Right renal pelvis (tissue), 4 donors: ENCODE measurements at regions not wholly inside any gene's neighbourhood (a gene's known extent, or its start where the extent isn't known, plus 50 kb on each side); places are given as distances from the start of the nearest gene placed in this dataset.

Source experiments
- DNase-seq, 4 donors: peaks; one replicate each; pipeline ENCODE4 v3.0.0-alpha.2; 2013; ENCODE audit warnings: low read depth in 4 of 4, low spot score in 3 of 4, missing footprints in 1 of 4

GRCh38 chr16:55380485-55380884 is 56.5 kb downstream of the IRX6 start:
- no peak for DNase-seq

GRCh38 chr16:55384288-55385247 is 60.6 kb downstream of the IRX6 start:
- DNase-seq: no peak

DNA sequence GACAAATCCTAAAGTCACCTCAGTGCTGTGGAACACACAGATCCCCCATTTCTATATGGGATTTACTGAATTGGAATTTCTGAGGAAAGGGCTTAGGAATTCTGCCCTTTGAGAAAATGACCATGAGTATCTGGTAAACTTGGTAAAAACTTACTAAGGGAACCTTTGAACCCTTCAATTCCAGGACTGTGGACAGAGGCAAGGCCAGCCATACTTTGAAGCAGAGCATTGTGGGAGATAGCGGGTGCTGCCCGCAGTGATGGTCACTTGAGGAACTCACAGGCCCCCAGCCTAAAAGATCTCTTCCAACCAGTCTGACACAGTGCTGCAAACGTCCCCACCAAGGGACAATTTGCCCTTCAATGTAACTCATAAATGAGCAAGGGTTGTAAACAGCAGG is 61.4 kb downstream of the IRX6 start:
- DNase-seq: no peak

DNA sequence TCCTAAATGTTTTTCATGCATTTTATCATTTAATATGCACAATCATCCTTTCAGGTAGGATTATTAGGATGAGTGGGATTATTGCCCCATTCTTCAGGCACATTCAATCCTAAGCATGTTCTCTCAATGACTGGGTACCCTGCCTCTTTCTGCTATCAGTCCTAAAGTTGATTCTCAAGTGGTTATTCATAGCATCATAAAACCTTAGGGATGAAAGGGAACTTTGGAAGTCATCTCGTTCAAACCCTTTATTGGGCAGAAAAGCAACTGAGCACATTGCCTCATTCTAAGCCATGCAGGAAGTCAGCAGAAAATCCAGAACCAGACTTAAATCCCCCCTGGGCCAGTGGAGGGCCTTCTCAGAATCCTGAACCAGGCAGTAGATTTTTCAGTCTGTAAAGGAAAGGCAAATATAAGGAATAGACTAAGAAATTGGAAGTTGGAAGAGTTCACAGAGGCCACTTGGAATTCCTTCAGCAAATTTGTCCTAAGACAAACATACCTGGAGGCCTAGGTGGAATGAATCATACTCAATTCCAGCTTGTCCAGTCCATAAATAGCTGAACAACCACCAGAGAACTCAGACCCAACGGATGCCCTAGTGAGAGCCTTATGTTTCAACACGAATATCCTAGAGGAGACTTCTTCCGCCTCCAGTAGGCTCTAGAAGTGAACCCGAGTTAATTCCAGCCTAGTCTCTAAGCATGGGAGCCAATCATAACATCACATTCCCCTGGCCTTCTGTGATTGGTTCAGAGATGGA is 62.7 kb downstream of the IRX6 start:
- DNase-seq: no peak

DNA sequence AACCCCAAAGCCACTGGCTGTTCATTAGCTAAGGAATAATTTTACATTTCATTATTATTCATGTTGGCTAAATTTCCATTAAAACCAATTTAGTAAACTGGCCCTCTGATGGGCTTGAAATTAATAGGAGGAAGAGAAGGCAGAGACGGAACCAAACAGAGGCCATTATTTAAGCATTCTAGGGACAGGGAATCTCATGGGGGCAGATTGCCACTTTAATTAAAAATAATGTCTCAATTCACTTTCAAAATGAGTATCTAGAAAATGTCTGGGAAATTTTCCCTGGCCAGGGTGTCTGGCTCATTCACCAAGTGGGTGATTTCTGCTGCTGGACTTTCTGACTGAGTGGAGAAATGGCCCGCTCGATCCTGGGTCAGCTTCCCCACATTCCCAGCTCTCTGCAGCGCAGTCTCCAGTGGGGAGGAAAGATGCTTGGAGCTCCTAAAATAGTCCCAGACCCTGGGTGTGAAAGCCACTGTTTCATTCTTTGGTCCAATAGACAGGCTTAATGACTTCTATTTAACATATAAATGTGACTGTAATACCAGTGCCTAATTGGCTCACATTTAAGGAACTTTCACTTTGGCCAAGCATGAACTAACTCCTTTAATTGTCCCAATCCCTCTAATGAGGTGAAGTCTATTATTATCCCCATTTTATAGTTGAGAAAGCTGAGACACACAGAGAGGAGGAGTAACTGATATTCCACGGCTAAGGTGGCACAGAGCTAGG is 64.3 kb downstream of the IRX6 start:
- no peak for DNase-seq

DNA sequence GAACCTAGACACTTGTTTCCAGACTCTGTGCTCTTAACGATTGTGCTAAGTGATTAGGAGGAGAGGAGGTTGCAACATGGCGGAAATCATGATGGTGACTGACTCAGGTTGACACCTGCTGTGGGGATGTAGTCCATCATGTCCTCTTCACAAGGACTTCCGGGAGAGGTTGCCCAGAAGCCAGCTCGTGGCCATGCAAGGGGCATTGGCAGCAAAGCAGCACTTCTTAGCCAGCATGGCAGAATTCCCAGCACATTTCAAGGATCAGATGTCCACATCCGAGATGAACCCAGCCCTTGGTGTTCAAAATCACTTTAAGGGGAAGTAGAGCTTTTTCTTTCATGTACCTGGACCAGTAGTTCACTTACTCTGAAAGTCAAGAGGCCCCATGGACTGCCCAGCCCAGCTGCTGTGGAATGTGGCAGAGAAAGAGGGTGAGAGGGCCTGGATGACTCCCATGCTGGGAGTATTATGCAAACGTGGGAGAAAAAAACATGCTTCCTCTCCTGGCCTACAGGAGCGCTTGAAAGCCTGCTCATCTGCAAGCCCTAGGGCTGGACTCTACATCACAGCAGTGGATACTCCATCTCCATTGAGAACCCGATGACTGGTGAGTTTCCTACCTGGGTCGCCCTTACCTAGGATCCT is 65.5 kb downstream of the IRX6 start:
- no peak for DNase-seq

- DNase-seq: no peak
These were observed 66.7 kb downstream of the IRX6 start for GRCh38 chr16:55390630-55391237.

DNA sequence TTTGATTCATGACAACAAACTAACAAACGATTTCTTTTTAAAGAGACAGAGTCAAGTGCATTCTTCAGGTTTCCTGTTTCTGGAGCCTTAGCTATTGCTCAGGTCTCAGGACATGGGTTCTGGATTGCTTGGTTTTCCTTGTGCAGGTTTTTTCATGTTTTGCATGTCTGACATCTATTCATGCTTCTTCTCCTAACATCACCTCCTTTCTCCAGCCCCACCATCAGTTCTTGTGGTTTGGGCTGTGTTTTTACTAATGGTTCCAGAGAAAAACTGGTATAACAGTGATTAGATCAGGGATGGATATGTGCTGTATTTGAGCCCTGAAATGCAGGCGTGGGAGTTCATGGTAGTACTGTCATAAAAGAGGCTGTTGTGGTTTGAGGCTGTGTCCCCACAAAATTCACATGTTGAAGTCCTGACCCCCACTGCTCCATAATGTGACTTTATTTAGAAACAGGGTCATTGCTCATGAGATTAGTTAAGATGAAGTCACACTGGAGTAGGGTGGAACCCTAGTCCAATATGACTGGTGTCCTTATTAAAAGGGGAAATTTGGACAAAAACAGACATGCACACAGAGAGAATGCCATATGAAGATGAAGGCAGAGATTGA is 67.9 kb downstream of the IRX6 start:
- DNase-seq: no peak

GRCh38 chr16:55392701-55393100 is 68.7 kb downstream of the IRX6 start:
- DNase-seq: no peak

DNA sequence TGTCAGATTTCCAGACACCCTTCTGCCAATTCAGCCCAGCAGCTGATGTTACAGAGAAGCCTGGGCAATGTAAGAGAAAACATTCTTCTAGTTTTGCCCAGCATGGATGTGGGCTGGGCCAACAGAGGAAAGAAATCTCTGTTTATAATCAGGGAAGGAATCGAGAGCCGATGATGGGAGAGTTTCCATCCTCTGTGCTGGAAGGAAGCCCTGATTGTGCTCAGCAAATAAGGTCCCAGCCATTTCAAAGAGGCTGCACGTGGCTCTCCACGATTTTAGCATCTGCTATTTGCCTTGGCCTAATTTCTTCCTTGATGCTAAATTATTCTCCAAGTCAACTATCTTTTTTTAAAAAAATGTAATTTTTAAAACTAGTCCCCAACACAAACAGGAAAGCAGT is 70.0 kb downstream of the IRX6 start:
- no peak for DNase-seq

DNA sequence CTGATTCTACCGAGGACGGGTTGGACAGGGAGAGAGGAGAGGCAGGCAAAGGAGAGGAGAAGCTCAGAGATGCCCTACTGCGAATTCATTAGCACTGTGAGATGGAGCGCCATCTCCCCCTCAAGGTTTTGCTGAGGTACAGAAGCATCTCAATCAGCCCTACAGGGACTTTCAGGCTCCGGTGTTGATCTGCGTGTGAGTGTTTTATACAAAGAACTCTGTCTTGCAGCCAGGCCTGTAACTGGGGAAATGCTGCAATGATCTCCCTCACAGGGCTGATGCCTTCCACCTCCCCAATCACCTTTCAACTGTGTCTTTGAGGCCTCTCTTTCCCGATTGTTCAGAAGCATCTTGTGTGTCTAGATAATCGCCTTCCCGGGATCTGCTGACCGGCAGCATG is 74.8 kb downstream of the IRX6 start:
- no peak for DNase-seq

DNA sequence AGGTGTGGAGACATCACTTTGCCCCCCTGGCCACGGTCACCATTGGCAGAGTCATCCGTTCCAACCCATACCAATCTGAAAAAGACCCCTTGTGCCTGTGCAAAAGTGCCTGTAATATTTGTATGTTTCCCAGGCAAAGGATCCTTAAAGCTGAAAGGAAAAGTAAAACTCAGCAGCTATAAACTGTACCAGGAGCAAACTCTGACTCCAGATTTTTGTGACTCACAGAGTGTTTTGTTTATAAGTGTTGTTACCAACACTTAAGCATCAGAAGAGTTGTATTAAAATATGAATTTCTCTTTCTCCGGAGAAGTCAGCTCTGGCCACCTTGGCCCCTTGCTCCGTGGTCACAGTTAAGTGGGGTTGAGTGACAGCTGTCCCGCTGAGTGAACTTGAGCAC is 75.9 kb downstream of the IRX6 start:
- DNase-seq: no peak

GRCh38 chr16:55401046-55401445 is 77.0 kb downstream of the IRX6 start:
- no peak for DNase-seq

GRCh38 chr16:55403464-55403863 is 75.5 kb upstream of the MMP2 start:
- DNase-seq: no peak

DNA sequence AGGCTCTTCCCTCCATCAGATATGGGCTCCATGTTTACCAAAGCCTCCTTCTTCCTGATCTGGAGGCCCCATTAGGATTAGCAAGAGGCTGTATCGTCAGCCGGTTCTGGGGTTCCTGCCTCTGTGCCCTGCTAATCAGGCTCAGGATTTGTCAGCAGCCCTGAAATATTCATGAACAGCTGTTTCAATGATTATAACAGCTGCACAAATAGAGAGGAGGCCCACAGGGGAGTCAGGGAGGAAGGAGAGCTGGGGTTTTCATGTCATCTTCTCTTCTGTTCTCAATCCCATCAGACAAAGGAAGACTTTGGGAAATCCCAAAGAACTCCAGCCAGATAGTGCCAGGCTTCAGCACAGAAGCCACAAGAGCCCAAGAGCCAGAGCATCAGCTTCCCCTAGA is 72.3 kb upstream of the MMP2 start:
- no peak for DNase-seq

- DNase-seq: peak in 2 of 4 donors; percentile 18 to 30
These were observed 70.3 kb upstream of the MMP2 start for GRCh38 chr16:55408661-55409060.

DNA sequence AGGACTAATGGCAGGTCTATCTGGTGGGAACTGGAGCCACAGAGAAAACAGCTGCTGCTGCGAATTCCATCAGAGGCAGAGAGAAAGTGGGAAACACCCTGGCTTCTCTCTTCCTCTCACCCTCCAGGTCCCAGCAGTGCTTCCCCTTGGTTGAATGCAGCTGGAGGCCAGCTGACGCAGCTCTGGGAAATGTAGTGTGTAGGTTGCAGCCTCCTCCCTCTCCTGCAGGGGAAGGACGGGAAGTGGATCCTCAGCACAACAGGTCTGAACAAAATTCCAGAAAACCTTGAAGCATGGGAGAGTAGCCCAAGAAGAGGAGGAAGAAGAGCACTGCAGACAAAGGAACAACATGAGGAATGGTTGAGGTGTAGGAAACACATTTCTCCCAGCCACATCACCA is 67.8 kb upstream of the MMP2 start:
- DNase-seq: no peak

GRCh38 chr16:55418586-55418985 is 60.4 kb upstream of the MMP2 start:
- peak in 1 of 4 donors; percentile 7 for DNase-seq

- DNase-seq: no peak
These were observed 57.8 kb upstream of the MMP2 start for GRCh38 chr16:55421226-55421625.
